ENCODE measurements at regions not wholly inside any gene's neighbourhood (a gene's known extent, or its start where the extent isn't known, plus 50 kb on each side); places are given as distances from the start of the nearest gene placed in this dataset.

DNA sequence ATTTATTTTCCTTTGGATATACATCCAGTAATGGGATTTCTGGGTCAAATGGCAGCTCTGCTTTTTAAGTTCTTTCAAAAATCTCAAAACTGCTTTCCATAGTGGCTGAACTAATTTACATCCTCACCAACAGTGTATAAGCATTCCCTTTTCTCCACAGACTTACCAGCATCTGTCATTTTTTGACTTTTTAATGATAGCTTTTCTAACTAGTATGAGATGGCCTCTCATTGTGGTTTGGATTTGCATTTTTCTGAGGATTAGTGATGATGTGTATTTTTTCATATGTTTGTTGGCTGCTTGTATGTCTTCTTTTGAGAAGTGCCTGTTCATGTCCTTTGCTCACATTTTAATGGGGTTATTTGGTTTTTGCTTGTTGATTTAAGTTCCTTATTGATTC, 90.0 kb upstream of the HMHB1 start:
- H3K36me3 ChIP-seq (ENCODE audit: control insufficient read depth, insufficient read depth, low read length) = no peaks in the 10 kb centered on the region
- H3K27me3 ChIP-seq (ENCODE audit: control insufficient read depth, insufficient read depth, low read length) = no peaks in the 10 kb centered on the region
- H2AFZ ChIP-seq (ENCODE audit: low read length) = no peak overlapping the region
- H3K4me2 ChIP-seq (ENCODE audit: extremely low read depth, insufficient read depth, low read length) = no peak overlapping the region
- no peak overlapping the region for H3K27ac ChIP-seq (ENCODE audit: insufficient read depth, low read length)
- DNase-seq (ENCODE audit: low read depth in 2 of 2) = no peak
- H3K79me2 ChIP-seq (ENCODE audit: control insufficient read depth, insufficient read depth, low read length) = no peaks in the 10 kb centered on the region
- H4K20me1 ChIP-seq (ENCODE audit: control insufficient read depth, extremely low read depth, insufficient read depth, low read length) = no peaks in the 10 kb centered on the region
- TF ChIP-seq EZH2 (IDR thresholded peaks at IDR 0.05; ENCODE audit: low read length, missing control alignments) = no peak
- TF ChIP-seq, protein P1, sequence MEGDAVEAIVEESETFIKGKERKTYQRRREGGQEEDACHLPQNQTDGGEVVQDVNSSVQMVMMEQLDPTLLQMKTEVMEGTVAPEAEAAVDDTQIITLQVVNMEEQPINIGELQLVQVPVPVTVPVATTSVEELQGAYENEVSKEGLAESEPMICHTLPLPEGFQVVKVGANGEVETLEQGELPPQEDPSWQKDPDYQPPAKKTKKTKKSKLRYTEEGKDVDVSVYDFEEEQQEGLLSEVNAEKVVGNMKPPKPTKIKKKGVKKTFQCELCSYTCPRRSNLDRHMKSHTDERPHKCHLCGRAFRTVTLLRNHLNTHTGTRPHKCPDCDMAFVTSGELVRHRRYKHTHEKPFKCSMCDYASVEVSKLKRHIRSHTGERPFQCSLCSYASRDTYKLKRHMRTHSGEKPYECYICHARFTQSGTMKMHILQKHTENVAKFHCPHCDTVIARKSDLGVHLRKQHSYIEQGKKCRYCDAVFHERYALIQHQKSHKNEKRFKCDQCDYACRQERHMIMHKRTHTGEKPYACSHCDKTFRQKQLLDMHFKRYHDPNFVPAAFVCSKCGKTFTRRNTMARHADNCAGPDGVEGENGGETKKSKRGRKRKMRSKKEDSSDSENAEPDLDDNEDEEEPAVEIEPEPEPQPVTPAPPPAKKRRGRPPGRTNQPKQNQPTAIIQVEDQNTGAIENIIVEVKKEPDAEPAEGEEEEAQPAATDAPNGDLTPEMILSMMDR (conservative IDR thresholded peaks at IDR 0.05 in 1 of 2, IDR thresholded peaks at IDR 0.05 in 1 of 2; ENCODE audit: low read depth in 1 of 2, low read length in 2 of 2) = no peak
- no peaks in the 10 kb centered on the region for H3K4me1 ChIP-seq (ENCODE audit: control insufficient read depth, extremely low read depth, insufficient read depth, low read length)
- H3K9me3 ChIP-seq (ENCODE audit: control insufficient read depth, insufficient read depth, low read depth, low read length) = no peaks in the 10 kb centered on the region
- H3K4me3 ChIP-seq (replicated peaks in 1 of 4; ENCODE audit: control extremely low read depth in 1 of 4, insufficient read depth in 1 of 4, low read depth in 3 of 4, low read length in 4 of 4) = no peak overlapping the region
- H3K9ac ChIP-seq (ENCODE audit: insufficient read depth, low read length) = no peak overlapping the region

DNA sequence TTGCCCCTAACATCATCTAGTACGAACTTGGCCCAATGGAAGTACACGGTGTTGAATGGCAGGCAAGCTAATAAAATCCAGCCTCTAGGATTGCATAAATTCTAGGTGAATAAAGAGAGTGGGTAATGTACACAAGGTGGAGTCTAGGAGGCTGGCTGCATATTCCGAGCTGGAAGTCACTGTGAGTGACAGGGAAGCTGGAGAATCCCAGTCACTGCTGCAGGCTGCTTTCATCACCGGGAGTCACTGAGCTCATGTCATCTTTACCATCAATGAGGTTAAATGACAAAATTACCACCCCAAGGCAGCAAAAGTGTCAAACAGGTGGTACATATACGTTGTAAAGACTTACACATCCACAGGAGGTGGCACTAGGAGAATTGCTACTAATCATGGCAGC, 91.3 kb upstream of the HMHB1 start:
- TF ChIP-seq EZH2 (IDR thresholded peaks at IDR 0.05; ENCODE audit: low read length, missing control alignments) = no peak
- TF ChIP-seq, protein P1 (conservative IDR thresholded peaks at IDR 0.05 in 1 of 2, IDR thresholded peaks at IDR 0.05 in 1 of 2; ENCODE audit: low read depth in 1 of 2, low read length in 2 of 2) = no peak
- Histone ChIP-seq H3K4me1 (ENCODE audit: control insufficient read depth, extremely low read depth, insufficient read depth, low read length) (no peaks in the 10 kb centered on the region), H3K4me2 (ENCODE audit: extremely low read depth, insufficient read depth, low read length) (no peak overlapping the region), H3K27ac (ENCODE audit: insufficient read depth, low read length) (no peak overlapping the region), H3K4me3 (replicated peaks in 1 of 4; ENCODE audit: control extremely low read depth in 1 of 4, insufficient read depth in 1 of 4, low read depth in 3 of 4, low read length in 4 of 4) (no peak overlapping the region), H3K79me2 (ENCODE audit: control insufficient read depth, insufficient read depth, low read length) (no peaks in the 10 kb centered on the region), H3K9me3 (ENCODE audit: control insufficient read depth, insufficient read depth, low read depth, low read length) (no peaks in the 10 kb centered on the region), H2AFZ (ENCODE audit: low read length) (no peak overlapping the region), H3K36me3 (ENCODE audit: control insufficient read depth, insufficient read depth, low read length) (no peaks in the 10 kb centered on the region), H4K20me1 (ENCODE audit: control insufficient read depth, extremely low read depth, insufficient read depth, low read length) (no peaks in the 10 kb centered on the region), H3K9ac (ENCODE audit: insufficient read depth, low read length) (no peak overlapping the region), H3K27me3 (ENCODE audit: control insufficient read depth, insufficient read depth, low read length) (no peaks in the 10 kb centered on the region)
- DNase-seq (ENCODE audit: low read depth in 2 of 2) = no peak

DNA sequence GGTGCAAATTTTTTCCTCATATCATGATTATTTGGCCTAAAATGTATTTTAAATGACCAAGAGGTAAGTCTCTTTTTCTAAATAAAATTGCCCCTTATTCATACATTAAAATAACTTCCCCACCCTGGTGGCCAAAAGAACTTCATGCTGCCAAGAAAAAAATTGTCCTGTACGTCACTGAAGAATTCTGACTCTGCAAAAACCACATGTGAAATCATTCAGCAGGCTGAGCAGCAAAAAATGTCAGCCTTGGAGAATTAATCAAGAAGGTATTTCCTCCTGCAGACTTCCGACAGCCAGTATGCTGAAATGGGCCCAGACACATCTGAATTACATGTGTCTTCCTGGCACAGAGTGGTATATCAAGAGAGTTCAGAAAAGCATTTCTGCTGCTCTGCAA, 94.6 kb upstream of the HMHB1 start:
- Histone ChIP-seq H3K36me3 (ENCODE audit: control insufficient read depth, insufficient read depth, low read length) (no peaks in the 10 kb centered on the region), H3K4me1 (ENCODE audit: control insufficient read depth, extremely low read depth, insufficient read depth, low read length) (peaks cover 2% of the 10 kb centered on the region), H2AFZ (ENCODE audit: low read length) (no peak overlapping the region)

More for the DNA sequence above, 94.6 kb upstream of the HMHB1 start:
- no peaks in the 10 kb centered on the region for H3K9me3 ChIP-seq (ENCODE audit: control insufficient read depth, insufficient read depth, low read depth, low read length)
- no peak overlapping the region for H3K9ac ChIP-seq (ENCODE audit: insufficient read depth, low read length)
- no peaks in the 10 kb centered on the region for H3K79me2 ChIP-seq (ENCODE audit: control insufficient read depth, insufficient read depth, low read length)
- H3K27me3 ChIP-seq (ENCODE audit: control insufficient read depth, insufficient read depth, low read length) = no peaks in the 10 kb centered on the region
- H3K4me3 ChIP-seq (replicated peaks in 1 of 4; ENCODE audit: control extremely low read depth in 1 of 4, insufficient read depth in 1 of 4, low read depth in 3 of 4, low read length in 4 of 4) = no peak overlapping the region
- no peak overlapping the region for H3K27ac ChIP-seq (ENCODE audit: insufficient read depth, low read length)
- H3K4me2 ChIP-seq (ENCODE audit: extremely low read depth, insufficient read depth, low read length) = no peak overlapping the region
- peak; percentile 18 to 94 for DNase-seq (ENCODE audit: low read depth in 2 of 2)
- TF ChIP-seq, protein P1 (conservative IDR thresholded peaks at IDR 0.05 in 1 of 2, IDR thresholded peaks at IDR 0.05 in 1 of 2; ENCODE audit: low read depth in 1 of 2, low read length in 2 of 2) = no peak
- no peak for TF ChIP-seq EZH2 (IDR thresholded peaks at IDR 0.05; ENCODE audit: low read length, missing control alignments)
- no peaks in the 10 kb centered on the region for H4K20me1 ChIP-seq (ENCODE audit: control insufficient read depth, extremely low read depth, insufficient read depth, low read length)

Data from fibroblast of lung (primary cell).